WI38 (cell line): ENCODE measurements at regions not wholly inside any gene's neighbourhood (a gene's known extent, or its start where the extent isn't known, plus 50 kb on each side); places are given as distances from the start of the nearest gene placed in this dataset.

Experiments
- H3K4me3 ChIP-seq: 2 replicates; pipeline ENCODE4 v1.5.1; 2011; ENCODE audit warnings: low read depth, mild to moderate bottlenecking, control low read depth, low read length
- CTCF ChIP-seq: IDR thresholded peaks from 2 replicates; pipeline ENCODE4 v1.5.1; 2012; ENCODE audit warnings: low read depth, mild to moderate bottlenecking, control low read depth, low read length

GRCh38 chr22:49107561-49107960 is 720.1 kb downstream of the BRD1 start:
- no peak for TF ChIP-seq CTCF
- no peak overlapping the region for H3K4me3 ChIP-seq

GRCh38 chr22:49106842-49107152 is 720.9 kb downstream of the BRD1 start:
- H3K4me3 ChIP-seq, result no peak overlapping the region
- TF ChIP-seq CTCF, result no peak

GRCh38 chr22:49106096-49106841 is 721.4 kb downstream of the BRD1 start:
- H3K4me3 ChIP-seq, result no peak overlapping the region
- no peak for TF ChIP-seq CTCF

- H3K4me3 ChIP-seq, result no peak overlapping the region
- TF ChIP-seq CTCF, result no peak
Observed at GRCh38 chr22:49104434-49104833, 723.2 kb downstream of the BRD1 start.

- no peak overlapping the region for H3K4me3 ChIP-seq
- no peak for TF ChIP-seq CTCF
Observed at GRCh38 chr22:49103314-49104059, 724.2 kb downstream of the BRD1 start.

GRCh38 chr22:49102367-49102766 is 725.3 kb downstream of the BRD1 start:
- H3K4me3 ChIP-seq, result no peak overlapping the region
- TF ChIP-seq CTCF, result no peak

GRCh38 chr22:49101873-49102272 is 725.8 kb downstream of the BRD1 start:
- TF ChIP-seq CTCF, result no peak
- H3K4me3 ChIP-seq, result no peak overlapping the region
